ENCODE measurements at regions not wholly inside any gene's neighbourhood (a gene's known extent, or its start where the extent isn't known, plus 50 kb on each side); places are given as distances from the start of the nearest gene placed in this dataset.

GRCh38 chr22:44584256-44584902 is 86.3 kb upstream of the RTL6 start:
- peak; percentile 32 to 62 (median 50) for ATAC-seq
- TF ChIP-seq CTCF (IDR thresholded peaks at IDR 0.05) (no peak), POLR2A (IDR thresholded peaks at IDR 0.05) (no peak)
- no peaks in the 10 kb centered on the region for H3K36me3 ChIP-seq
- no peaks in the 10 kb centered on the region for H3K4me1 ChIP-seq
- no peak overlapping the region for H3K4me3 ChIP-seq
- H3K9me3 ChIP-seq = no peaks in the 10 kb centered on the region
- H3K27me3 ChIP-seq = no peaks in the 10 kb centered on the region
- 70% methylated on average over 6 of the region's 7 CpGs for WGBS (ENCODE audit: insufficient coverage, low coverage, low lambda C conversion rate, missing lambda C conversion rate)
- DNase-seq = peak; percentile 33 to 54 (median 47)
- H3K27ac ChIP-seq = no peak overlapping the region
- intact Hi-C loops (cut with DNase I) = no loop called here

GRCh38 chr22:44583854-44584253 is 85.8 kb upstream of the RTL6 start:
- Histone ChIP-seq H3K27ac (no peak overlapping the region), H3K9me3 (no peaks in the 10 kb centered on the region), H3K27me3 (no peaks in the 10 kb centered on the region), H3K36me3 (no peaks in the 10 kb centered on the region), H3K4me3 (no peak overlapping the region), H3K4me1 (no peaks in the 10 kb centered on the region)
- DNase-seq (peak; percentile 5 to 47 (median 31)), ATAC-seq (no peak)
- intact Hi-C loops (cut with DNase I) = no loop called here
- 80% methylated on average over 1 of the region's 12 CpGs for WGBS (ENCODE audit: insufficient coverage, low coverage, low lambda C conversion rate, missing lambda C conversion rate)
- no peak for TF ChIP-seq CTCF (IDR thresholded peaks at IDR 0.05)
- TF ChIP-seq POLR2A (IDR thresholded peaks at IDR 0.05) = no peak

- H3K4me1 ChIP-seq = no peaks in the 10 kb centered on the region
- DNase-seq = peak; percentile 13 to 33 (median 25)
- H3K27me3 ChIP-seq = no peaks in the 10 kb centered on the region
- no peak overlapping the region for H3K4me3 ChIP-seq
- no peak for TF ChIP-seq CTCF (IDR thresholded peaks at IDR 0.05)
- TF ChIP-seq POLR2A (IDR thresholded peaks at IDR 0.05) = no peak
- H3K9me3 ChIP-seq = no peaks in the 10 kb centered on the region
- ATAC-seq = peak in 1 of 4 donors; percentile 57
- intact Hi-C loops (cut with DNase I) = no loop called here
- no peaks in the 10 kb centered on the region for H3K36me3 ChIP-seq
- H3K27ac ChIP-seq = no peak overlapping the region
- 43% methylated on average over 12 of the region's 15 CpGs for WGBS (ENCODE audit: insufficient coverage, low coverage, low lambda C conversion rate, missing lambda C conversion rate)
Observed at GRCh38 chr22:44583061-44583760, 85.2 kb upstream of the RTL6 start.

GRCh38 chr22:44582016-44582415 is 84.0 kb upstream of the RTL6 start:
- 76% methylated on average over 10 of the region's 10 CpGs for WGBS (ENCODE audit: insufficient coverage, low coverage, low lambda C conversion rate, missing lambda C conversion rate)
- H3K27me3 ChIP-seq = no peaks in the 10 kb centered on the region
- H3K27ac ChIP-seq = no peak overlapping the region
- H3K4me1 ChIP-seq = no peaks in the 10 kb centered on the region
- H3K9me3 ChIP-seq = no peaks in the 10 kb centered on the region
- TF ChIP-seq CTCF (IDR thresholded peaks at IDR 0.05) (no peak), POLR2A (IDR thresholded peaks at IDR 0.05) (no peak)
- no peaks in the 10 kb centered on the region for H3K36me3 ChIP-seq
- intact Hi-C loops (cut with DNase I) = no loop called here
- DNase-seq = peak in 2 of 3 donors; percentile 37
- no peak overlapping the region for H3K4me3 ChIP-seq
- ATAC-seq = no peak
